MM.1S (cell line): ENCODE measurements at regions not wholly inside any gene's neighbourhood (a gene's known extent, or its start where the extent isn't known, plus 50 kb on each side); places are given as distances from the start of the nearest gene placed in this dataset.

Source experiments
- DNase-seq: peaks from one replicate; pipeline ENCODE4 v3.0.0-alpha.2; 2015
- H2AFZ ChIP-seq: fragments of 300-600 bp; sonication (generic); 2 replicates; pipeline ENCODE4 v1.6.0; 2016; ENCODE audit warnings: antibody characterized with exemption, low read length
- H3F3A ChIP-seq: fragments of 300-600 bp; sonication (generic); 2 replicates; pipeline ENCODE4 v1.6.1; 2016; ENCODE audit warnings: mild to moderate bottlenecking, antibody characterized with exemption, low read length, moderate library complexity, mixed read lengths; ENCODE audit not compliant: insufficient read depth
- H3K27ac ChIP-seq: fragments of 300-600 bp; sonication (generic); 2 replicates; pipeline ENCODE4 v1.5.1; 2016; ENCODE audit warnings: mild to moderate bottlenecking, low read length
- H3K27me3 ChIP-seq: fragments of 300-600 bp; sonication (generic); replicated peaks from 2 replicates; pipeline ENCODE4 v1.6.0; 2016; ENCODE audit warnings: low read length; ENCODE audit not compliant: insufficient read depth
- H3K36me3 ChIP-seq: fragments of 300-600 bp; sonication (generic); replicated peaks from 2 replicates; pipeline ENCODE4 v1.6.1; 2016; ENCODE audit warnings: mild to moderate bottlenecking, low read length, mixed read lengths; ENCODE audit not compliant: insufficient read depth
- H3K4me1 ChIP-seq: fragments of 300-600 bp; sonication (generic); 2 replicates; pipeline ENCODE4 v1.6.1; 2016; ENCODE audit warnings: low read length, mixed read lengths
- H3K4me2 ChIP-seq: fragments of 300-600 bp; sonication (generic); 2 replicates; pipeline ENCODE4 v1.6.0; 2016; ENCODE audit warnings: low read depth, low read length
- H3K4me3 ChIP-seq: fragments of 300-600 bp; sonication (generic); 2 replicates; pipeline ENCODE4 v1.5.1; 2016; ENCODE audit warnings: low read length, mixed read lengths
- H3K79me2 ChIP-seq: fragments of 300-600 bp; sonication (generic); 2 replicates; pipeline ENCODE4 v1.6.1; 2016; ENCODE audit warnings: mixed run types, low read length, mixed read lengths
- H3K9ac ChIP-seq: fragments of 300-600 bp; sonication (generic); 2 replicates; pipeline ENCODE4 v1.6.1; 2016; ENCODE audit warnings: low read length, mixed read lengths
- H3K9me2 ChIP-seq: fragments of 300-600 bp; sonication (generic); replicated peaks from 2 replicates; pipeline ENCODE4 v1.6.1; 2016; ENCODE audit warnings: mild to moderate bottlenecking, low read length, mixed read lengths; ENCODE audit not compliant: insufficient read depth
- H3K9me3 ChIP-seq: fragments of 300-600 bp; sonication (generic); replicated peaks from 2 replicates; pipeline ENCODE4 v1.6.1; 2016; ENCODE audit warnings: mild to moderate bottlenecking, low read length, mixed read lengths; ENCODE audit not compliant: insufficient read depth
- H4K20me1 ChIP-seq: fragments of 300-600 bp; sonication (generic); 2 replicates; pipeline ENCODE4 v1.6.1; 2016; ENCODE audit warnings: mild to moderate bottlenecking, low read length, moderate library complexity, mixed read lengths; ENCODE audit not compliant: insufficient read depth
- EZH2 ChIP-seq: fragments of 300-600 bp; sonication (generic); optimal IDR thresholded peaks from 2 replicates; pipeline ENCODE3; 2017; ENCODE audit warnings: low read depth, mild to moderate bottlenecking, antibody characterized with exemption, low read length, mixed read lengths
- EZH2phosphoT487 ChIP-seq: fragments of 300-600 bp; sonication (generic); IDR thresholded peaks from 2 replicates; pipeline ENCODE4 v1.6.1; 2018; ENCODE audit warnings: antibody characterized with exemption, low read length
- TF ChIP-seq, protein P1 (sequence below): fragments of 300-600 bp; sonication (generic); IDR thresholded peaks from 2 replicates; pipeline ENCODE4 v1.5.1; 2016; ENCODE audit warnings: antibody characterized with exemption, low read length, mixed read lengths

DNA sequence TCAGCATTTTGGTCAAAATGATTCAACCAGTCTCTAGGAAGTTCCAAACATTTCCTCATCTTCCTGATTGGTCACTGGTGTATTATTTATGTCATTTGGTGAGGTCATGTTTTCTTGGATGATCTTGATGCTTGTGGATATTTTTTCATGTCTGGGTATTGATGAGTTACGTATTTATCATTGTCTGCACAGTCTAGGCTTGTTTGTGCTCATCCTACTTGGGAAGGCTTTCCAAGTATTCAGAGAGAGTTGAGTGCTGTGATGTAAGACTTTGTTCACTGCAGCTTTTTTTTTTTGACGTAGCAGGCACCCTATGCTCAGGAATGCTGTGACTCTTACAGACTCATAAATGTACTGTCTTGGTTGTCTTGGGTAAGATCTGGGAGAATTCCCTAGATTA is 509.5 kb downstream of the SLITRK1 start:
- no peak overlapping the region for H3K4me2 ChIP-seq
- H3K27me3 ChIP-seq = no peaks in the 10 kb centered on the region
- no peaks in the 10 kb centered on the region for H3K9me3 ChIP-seq
- H4K20me1 ChIP-seq = no peaks in the 10 kb centered on the region
- H3K9me2 ChIP-seq = no peaks in the 10 kb centered on the region
- no peaks in the 10 kb centered on the region for H3K4me1 ChIP-seq
- no peak overlapping the region for H3K9ac ChIP-seq
- H3K4me3 ChIP-seq = no peak overlapping the region
- H3K36me3 ChIP-seq = no peaks in the 10 kb centered on the region
- H3K79me2 ChIP-seq = no peaks in the 10 kb centered on the region
- no peak overlapping the region for H3K27ac ChIP-seq
- H3F3A ChIP-seq = no peaks in the 10 kb centered on the region
- TF ChIP-seq EZH2 (no peak), EZH2phosphoT487 (no peak)
- TF ChIP-seq, protein P1, sequence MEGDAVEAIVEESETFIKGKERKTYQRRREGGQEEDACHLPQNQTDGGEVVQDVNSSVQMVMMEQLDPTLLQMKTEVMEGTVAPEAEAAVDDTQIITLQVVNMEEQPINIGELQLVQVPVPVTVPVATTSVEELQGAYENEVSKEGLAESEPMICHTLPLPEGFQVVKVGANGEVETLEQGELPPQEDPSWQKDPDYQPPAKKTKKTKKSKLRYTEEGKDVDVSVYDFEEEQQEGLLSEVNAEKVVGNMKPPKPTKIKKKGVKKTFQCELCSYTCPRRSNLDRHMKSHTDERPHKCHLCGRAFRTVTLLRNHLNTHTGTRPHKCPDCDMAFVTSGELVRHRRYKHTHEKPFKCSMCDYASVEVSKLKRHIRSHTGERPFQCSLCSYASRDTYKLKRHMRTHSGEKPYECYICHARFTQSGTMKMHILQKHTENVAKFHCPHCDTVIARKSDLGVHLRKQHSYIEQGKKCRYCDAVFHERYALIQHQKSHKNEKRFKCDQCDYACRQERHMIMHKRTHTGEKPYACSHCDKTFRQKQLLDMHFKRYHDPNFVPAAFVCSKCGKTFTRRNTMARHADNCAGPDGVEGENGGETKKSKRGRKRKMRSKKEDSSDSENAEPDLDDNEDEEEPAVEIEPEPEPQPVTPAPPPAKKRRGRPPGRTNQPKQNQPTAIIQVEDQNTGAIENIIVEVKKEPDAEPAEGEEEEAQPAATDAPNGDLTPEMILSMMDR = no peak
- DNase-seq = no peak
- H2AFZ ChIP-seq = no peak overlapping the region

DNA sequence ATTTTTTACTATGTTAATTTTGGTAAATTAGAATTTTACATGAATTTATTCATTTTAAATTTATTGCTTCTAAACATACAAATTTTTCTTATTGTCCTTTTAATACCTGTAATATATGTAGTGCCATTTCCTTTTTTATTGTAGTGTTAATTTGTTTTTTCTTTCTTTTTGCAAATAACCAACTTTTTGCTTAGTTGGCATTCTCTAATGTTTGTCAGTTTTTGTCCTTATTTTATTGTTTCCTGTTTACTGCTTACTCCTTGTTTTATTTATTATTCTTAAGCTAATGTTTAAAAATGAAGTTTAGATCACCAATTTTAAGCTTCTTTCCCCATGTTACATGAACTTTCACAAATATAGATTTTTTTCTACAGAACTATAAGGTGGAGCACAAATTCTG is 516.6 kb downstream of the SLITRK1 start:
- no peak overlapping the region for H3K4me2 ChIP-seq
- no peak overlapping the region for H3K9ac ChIP-seq
- H3K4me1 ChIP-seq = no peaks in the 10 kb centered on the region
- H3K27ac ChIP-seq = no peak overlapping the region
- H3K79me2 ChIP-seq = no peaks in the 10 kb centered on the region
- no peaks in the 10 kb centered on the region for H4K20me1 ChIP-seq
- no peaks in the 10 kb centered on the region for H3K9me2 ChIP-seq
- TF ChIP-seq EZH2 (no peak), EZH2phosphoT487 (no peak)
- TF ChIP-seq, protein P1 = no peak
- no peaks in the 10 kb centered on the region for H3K27me3 ChIP-seq
- H3F3A ChIP-seq = no peaks in the 10 kb centered on the region
- DNase-seq = no peak
- H2AFZ ChIP-seq = no peak overlapping the region
- no peaks in the 10 kb centered on the region for H3K9me3 ChIP-seq
- no peaks in the 10 kb centered on the region for H3K36me3 ChIP-seq
- no peak overlapping the region for H3K4me3 ChIP-seq

DNA sequence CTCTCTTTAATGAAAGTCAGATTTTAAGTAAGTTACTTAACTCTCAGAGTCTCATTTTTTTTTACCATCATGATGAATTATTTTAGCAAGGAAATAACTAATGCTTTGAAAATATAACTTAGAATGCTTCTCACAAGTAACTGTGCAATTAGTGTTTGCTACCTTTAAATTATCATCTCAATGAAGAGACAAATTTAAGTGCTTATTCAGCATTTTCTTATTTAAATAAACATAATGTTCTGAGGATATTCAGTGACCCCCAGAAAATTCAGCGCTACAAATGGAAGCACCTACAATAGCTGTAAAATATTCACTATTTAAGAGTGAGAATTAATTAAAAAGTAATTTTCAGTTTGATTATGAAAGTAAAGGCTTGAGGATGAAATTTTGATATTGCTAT is 527.2 kb downstream of the SLITRK1 start:
- Histone ChIP-seq H3K27me3 (no peaks in the 10 kb centered on the region), H3K27ac (no peak overlapping the region), H2AFZ (no peak overlapping the region), H4K20me1 (no peaks in the 10 kb centered on the region), H3K9me2 (no peaks in the 10 kb centered on the region), H3F3A (no peaks in the 10 kb centered on the region), H3K4me3 (no peak overlapping the region), H3K9me3 (no peaks in the 10 kb centered on the region), H3K36me3 (no peaks in the 10 kb centered on the region), H3K4me1 (no peaks in the 10 kb centered on the region), H3K4me2 (no peak overlapping the region), H3K79me2 (no peaks in the 10 kb centered on the region), H3K9ac (no peak overlapping the region)
- no peak for TF ChIP-seq EZH2
- DNase-seq = no peak

DNA sequence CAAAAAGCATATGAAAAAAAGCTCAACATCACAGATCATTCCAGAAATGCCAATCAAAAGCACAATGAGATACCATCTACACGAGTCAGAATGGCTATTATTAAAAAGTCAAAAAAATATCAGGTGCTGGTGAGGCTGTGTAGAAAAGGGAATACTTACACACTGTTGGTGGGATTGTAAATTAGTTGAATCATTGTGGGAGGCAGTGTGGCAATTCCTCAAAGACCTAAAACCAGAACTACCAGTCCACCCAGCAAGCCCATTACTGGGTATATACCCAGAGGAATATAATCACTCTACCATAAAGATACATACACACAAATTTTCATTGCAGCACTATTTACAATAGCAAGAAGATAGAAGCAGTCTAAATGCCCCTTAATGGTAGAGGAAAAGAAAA is 529.9 kb downstream of the SLITRK1 start:
- no peaks in the 10 kb centered on the region for H3K4me1 ChIP-seq
- no peaks in the 10 kb centered on the region for H3K9me2 ChIP-seq
- H3K27ac ChIP-seq = no peak overlapping the region
- H3K79me2 ChIP-seq = no peaks in the 10 kb centered on the region
- H3F3A ChIP-seq = no peaks in the 10 kb centered on the region
- no peak overlapping the region for H3K4me3 ChIP-seq
- no peak overlapping the region for H3K4me2 ChIP-seq
- no peaks in the 10 kb centered on the region for H3K36me3 ChIP-seq
- TF ChIP-seq EZH2phosphoT487 = no peak
- TF ChIP-seq EZH2 = no peak
- TF ChIP-seq, protein P1 = no peak
- DNase-seq = no peak
- no peaks in the 10 kb centered on the region for H3K27me3 ChIP-seq
- no peaks in the 10 kb centered on the region for H3K9me3 ChIP-seq
- H3K9ac ChIP-seq = no peak overlapping the region
- H2AFZ ChIP-seq = no peak overlapping the region
- H4K20me1 ChIP-seq = no peaks in the 10 kb centered on the region
